HCEC 1CT (cell line): ENCODE measurements at regions not wholly inside any gene's neighbourhood (a gene's known extent, or its start where the extent isn't known, plus 50 kb on each side); places are given as distances from the start of the nearest gene placed in this dataset.

Experiments
- DNase-seq: peaks from one replicate; pipeline ENCODE4 v3.0.0-alpha.2; 2017

GRCh38 chr20:23201658-23202057 lies 115.5 kb upstream of the CD93 start:
- no peak for DNase-seq

- no peak for DNase-seq
These were observed 114.8 kb upstream of the CD93 start for GRCh38 chr20:23200914-23201313.

- DNase-seq = no peak
These were observed 114.3 kb upstream of the CD93 start for GRCh38 chr20:23200413-23200812.

- no peak for DNase-seq
These were observed 113.2 kb upstream of the CD93 start for GRCh38 chr20:23199356-23199755.

GRCh38 chr20:23198815-23199214 lies 112.7 kb upstream of the CD93 start:
- no peak for DNase-seq

GRCh38 chr20:23197836-23198235 lies 111.7 kb upstream of the CD93 start:
- DNase-seq = peak; percentile 20

GRCh38 chr20:23195636-23196035 lies 109.5 kb upstream of the CD93 start:
- DNase-seq = no peak

- DNase-seq = no peak
These were observed 107.8 kb upstream of the CD93 start for GRCh38 chr20:23193801-23194384.

GRCh38 chr20:23192469-23192868 lies 106.3 kb upstream of the CD93 start:
- no peak for DNase-seq

- peak; percentile 9 for DNase-seq
These were observed 104.4 kb upstream of the CD93 start for GRCh38 chr20:23190557-23190956.

GRCh38 chr20:23189854-23190253 lies 103.7 kb upstream of the CD93 start:
- DNase-seq = no peak

GRCh38 chr20:23189341-23189740 lies 103.2 kb upstream of the CD93 start:
- DNase-seq = no peak

- DNase-seq = no peak
These were observed 102.4 kb upstream of the CD93 start for GRCh38 chr20:23188377-23189169.

GRCh38 chr20:23187751-23188150 lies 101.6 kb upstream of the CD93 start:
- DNase-seq = no peak

GRCh38 chr20:23186808-23187207 lies 100.7 kb upstream of the CD93 start:
- DNase-seq = no peak

GRCh38 chr20:23180451-23180921 lies 94.4 kb upstream of the CD93 start:
- no peak for DNase-seq

- peak; percentile 46 for DNase-seq
These were observed 93.8 kb upstream of the CD93 start for GRCh38 chr20:23179766-23180403.

- no peak for DNase-seq
These were observed 92.7 kb upstream of the CD93 start for GRCh38 chr20:23178806-23179205.

- DNase-seq = no peak
These were observed 88.7 kb upstream of the CD93 start for GRCh38 chr20:23174821-23175220.

GRCh38 chr20:23167431-23167830 lies 81.3 kb upstream of the CD93 start:
- no peak for DNase-seq

GRCh38 chr20:23166563-23166962 lies 80.4 kb upstream of the CD93 start:
- no peak for DNase-seq

GRCh38 chr20:23165964-23166363 lies 79.8 kb upstream of the CD93 start:
- DNase-seq = no peak

GRCh38 chr20:23165307-23165750 lies 79.2 kb upstream of the CD93 start:
- no peak for DNase-seq

GRCh38 chr20:23164176-23164601 lies 78.1 kb upstream of the CD93 start:
- no peak for DNase-seq
